ENCODE measurements at regions not wholly inside any gene's neighbourhood (a gene's known extent, or its start where the extent isn't known, plus 50 kb on each side); places are given as distances from the start of the nearest gene placed in this dataset.
A peak's percentile ranks its signal among the peaks of the same experiment; 100 is the strongest.

GRCh38 chr11:27907091-27907490, 200.9 kb downstream of the KIF18A start:
- DNase-seq (ENCODE audit: low read depth in 2 of 2): no peak

GRCh38 chr11:27904358-27905055, 203.4 kb downstream of the KIF18A start:
- peak in 1 of 2 experiments; percentile 66 for DNase-seq (ENCODE audit: low read depth in 2 of 2)

- no peak for DNase-seq (ENCODE audit: low read depth in 2 of 2)
These were observed 202.8 kb upstream of the BDNF start for GRCh38 chr11:27902981-27903624.

- no peak for DNase-seq (ENCODE audit: low read depth in 2 of 2)
These were observed 197.9 kb upstream of the BDNF start for GRCh38 chr11:27898166-27898565.

GRCh38 chr11:27896096-27896495, 195.8 kb upstream of the BDNF start:
- DNase-seq (ENCODE audit: low read depth in 2 of 2): no peak

GRCh38 chr11:27894552-27894951, 194.3 kb upstream of the BDNF start:
- DNase-seq (ENCODE audit: low read depth in 2 of 2): no peak

GRCh38 chr11:27886857-27887256, 186.6 kb upstream of the BDNF start:
- no peak for DNase-seq (ENCODE audit: low read depth in 2 of 2)

GRCh38 chr11:27882066-27882697, 181.9 kb upstream of the BDNF start:
- DNase-seq (ENCODE audit: low read depth in 2 of 2): no peak

GRCh38 chr11:27875831-27876775, 175.8 kb upstream of the BDNF start:
- no peak for DNase-seq (ENCODE audit: low read depth in 2 of 2)

GRCh38 chr11:27874998-27875830, 175.0 kb upstream of the BDNF start:
- no peak for DNase-seq (ENCODE audit: low read depth in 2 of 2)

- DNase-seq (ENCODE audit: low read depth in 2 of 2): no peak
These were observed 173.4 kb upstream of the BDNF start for GRCh38 chr11:27873664-27874063.

- DNase-seq (ENCODE audit: low read depth in 2 of 2): no peak
These were observed 170.8 kb upstream of the BDNF start for GRCh38 chr11:27871056-27871455.

GRCh38 chr11:27869701-27870100, 169.4 kb upstream of the BDNF start:
- no peak for DNase-seq (ENCODE audit: low read depth in 2 of 2)

- no peak for DNase-seq (ENCODE audit: low read depth in 2 of 2)
These were observed 168.5 kb upstream of the BDNF start for GRCh38 chr11:27868709-27869108.

- DNase-seq (ENCODE audit: low read depth in 2 of 2): no peak
These were observed 168.0 kb upstream of the BDNF start for GRCh38 chr11:27868226-27868625.

GRCh38 chr11:27865105-27865504, 164.8 kb upstream of the BDNF start:
- DNase-seq (ENCODE audit: low read depth in 2 of 2): no peak

- no peak for DNase-seq (ENCODE audit: low read depth in 2 of 2)
These were observed 164.4 kb upstream of the BDNF start for GRCh38 chr11:27864611-27865010.

- DNase-seq (ENCODE audit: low read depth in 2 of 2): peak; percentile 16 to 18
These were observed 163.8 kb upstream of the BDNF start for GRCh38 chr11:27864091-27864491.

GRCh38 chr11:27863637-27864036, 163.4 kb upstream of the BDNF start:
- no peak for DNase-seq (ENCODE audit: low read depth in 2 of 2)

GRCh38 chr11:27861706-27862430, 161.6 kb upstream of the BDNF start:
- DNase-seq (ENCODE audit: low read depth in 2 of 2): peak; percentile 83 to 85

Data from fibroblast of skin of left quadriceps (primary cell).